C4-2B (cell line): ENCODE measurements at regions not wholly inside any gene's neighbourhood (a gene's known extent, or its start where the extent isn't known, plus 50 kb on each side); places are given as distances from the start of the nearest gene placed in this dataset.

ENCODE experiments used
- ZFX ChIP-seq: fragments of 450-650 bp; IDR thresholded peaks from 2 replicates; pipeline ENCODE4 v1.6.1; 2017
- TF ChIP-seq, protein P1 (sequence below): fragments of 450-650 bp; conservative IDR thresholded peaks from 2 replicates; pipeline ENCODE4 v1.5.1; 2017; ENCODE audit warnings: mild to moderate bottlenecking

DNA sequence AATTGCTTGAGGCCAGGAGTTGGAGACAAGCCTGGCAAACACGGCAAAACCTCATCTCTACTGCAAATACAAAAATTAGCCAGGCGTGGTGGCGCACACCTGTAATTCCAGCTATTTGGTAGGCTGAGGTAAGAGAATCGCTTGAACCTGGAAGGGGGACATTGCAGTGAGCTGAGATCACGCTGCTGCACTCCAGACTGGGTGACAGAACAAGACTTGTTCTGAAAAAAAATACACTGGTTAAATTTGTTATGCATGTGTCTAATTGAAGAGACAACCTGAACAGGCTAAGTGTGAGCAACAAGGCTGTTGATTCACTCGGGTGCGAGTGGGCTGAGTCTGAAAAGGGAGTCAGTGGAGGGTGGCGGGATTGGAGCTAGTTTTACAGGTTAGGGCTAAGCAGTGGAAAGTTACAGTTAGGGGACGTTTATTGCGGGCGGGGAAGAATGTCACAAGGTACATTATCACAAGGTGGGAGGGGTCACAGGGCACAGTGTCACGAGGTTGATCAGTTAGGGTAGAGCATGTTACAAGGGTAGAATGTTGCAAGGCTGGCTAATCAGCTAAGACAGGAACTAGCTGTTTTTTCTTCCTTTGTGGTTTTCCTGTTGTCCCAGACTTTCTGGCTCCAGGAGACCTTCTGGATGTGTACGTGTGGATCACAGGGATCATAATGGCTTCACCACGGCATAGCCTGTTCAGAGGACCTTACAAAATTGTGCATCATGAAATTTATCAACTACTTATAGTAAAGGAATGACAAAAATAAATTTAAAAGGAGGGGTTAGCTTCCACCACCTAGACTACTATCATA is 115.8 kb downstream of the NAA11 start:
- TF ChIP-seq, protein P1, sequence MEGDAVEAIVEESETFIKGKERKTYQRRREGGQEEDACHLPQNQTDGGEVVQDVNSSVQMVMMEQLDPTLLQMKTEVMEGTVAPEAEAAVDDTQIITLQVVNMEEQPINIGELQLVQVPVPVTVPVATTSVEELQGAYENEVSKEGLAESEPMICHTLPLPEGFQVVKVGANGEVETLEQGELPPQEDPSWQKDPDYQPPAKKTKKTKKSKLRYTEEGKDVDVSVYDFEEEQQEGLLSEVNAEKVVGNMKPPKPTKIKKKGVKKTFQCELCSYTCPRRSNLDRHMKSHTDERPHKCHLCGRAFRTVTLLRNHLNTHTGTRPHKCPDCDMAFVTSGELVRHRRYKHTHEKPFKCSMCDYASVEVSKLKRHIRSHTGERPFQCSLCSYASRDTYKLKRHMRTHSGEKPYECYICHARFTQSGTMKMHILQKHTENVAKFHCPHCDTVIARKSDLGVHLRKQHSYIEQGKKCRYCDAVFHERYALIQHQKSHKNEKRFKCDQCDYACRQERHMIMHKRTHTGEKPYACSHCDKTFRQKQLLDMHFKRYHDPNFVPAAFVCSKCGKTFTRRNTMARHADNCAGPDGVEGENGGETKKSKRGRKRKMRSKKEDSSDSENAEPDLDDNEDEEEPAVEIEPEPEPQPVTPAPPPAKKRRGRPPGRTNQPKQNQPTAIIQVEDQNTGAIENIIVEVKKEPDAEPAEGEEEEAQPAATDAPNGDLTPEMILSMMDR = no peak
- no peak for TF ChIP-seq ZFX
